Upper lobe of left lung (tissue), 4 donors: ENCODE measurements at regions not wholly inside any gene's neighbourhood (a gene's known extent, or its start where the extent isn't known, plus 50 kb on each side); places are given as distances from the start of the nearest gene placed in this dataset.

Experiments used
- POLR2A ChIP-seq, 4 donors: fragments of 450-650 bp; IDR thresholded peaks; one replicate each; pipeline ENCODE4 v1.5.1; 2016 to 2017; ENCODE audit warnings: antibody characterized with exemption in 4 of 4, mild to moderate bottlenecking in 2 of 4
- TF ChIP-seq, protein P1 (sequence below), 6 experiments: fragments of 450-650 bp in 4 of 6; fragments of 200-600 bp in 2 of 6; sonication (generic) in 2 of 6; IDR thresholded peaks; one replicate each; pipeline ENCODE4 v1.5.1; 2016 to 2019; ENCODE audit warnings: antibody characterized with exemption in 6 of 6

DNA sequence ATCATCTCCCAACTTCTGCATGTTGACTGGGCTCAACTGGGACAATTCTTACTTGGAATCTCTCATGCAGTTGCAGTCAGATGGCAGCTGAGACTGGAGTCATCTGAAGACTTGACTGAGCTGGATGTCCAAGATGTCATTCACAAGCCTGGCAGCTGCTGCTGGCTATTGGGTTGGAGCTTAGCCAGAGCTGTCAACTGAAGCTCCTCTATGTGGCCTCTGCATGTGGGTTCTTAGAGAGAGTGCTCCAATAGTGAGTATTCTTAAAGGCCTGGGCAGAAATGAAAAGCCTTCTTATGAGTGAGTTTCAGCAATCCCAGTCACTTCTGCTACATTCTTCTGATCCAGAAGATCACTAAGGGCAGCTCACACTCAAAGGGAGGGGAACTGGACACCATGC is 440.9 kb downstream of the LRIG3 start:
- TF ChIP-seq, protein P1, sequence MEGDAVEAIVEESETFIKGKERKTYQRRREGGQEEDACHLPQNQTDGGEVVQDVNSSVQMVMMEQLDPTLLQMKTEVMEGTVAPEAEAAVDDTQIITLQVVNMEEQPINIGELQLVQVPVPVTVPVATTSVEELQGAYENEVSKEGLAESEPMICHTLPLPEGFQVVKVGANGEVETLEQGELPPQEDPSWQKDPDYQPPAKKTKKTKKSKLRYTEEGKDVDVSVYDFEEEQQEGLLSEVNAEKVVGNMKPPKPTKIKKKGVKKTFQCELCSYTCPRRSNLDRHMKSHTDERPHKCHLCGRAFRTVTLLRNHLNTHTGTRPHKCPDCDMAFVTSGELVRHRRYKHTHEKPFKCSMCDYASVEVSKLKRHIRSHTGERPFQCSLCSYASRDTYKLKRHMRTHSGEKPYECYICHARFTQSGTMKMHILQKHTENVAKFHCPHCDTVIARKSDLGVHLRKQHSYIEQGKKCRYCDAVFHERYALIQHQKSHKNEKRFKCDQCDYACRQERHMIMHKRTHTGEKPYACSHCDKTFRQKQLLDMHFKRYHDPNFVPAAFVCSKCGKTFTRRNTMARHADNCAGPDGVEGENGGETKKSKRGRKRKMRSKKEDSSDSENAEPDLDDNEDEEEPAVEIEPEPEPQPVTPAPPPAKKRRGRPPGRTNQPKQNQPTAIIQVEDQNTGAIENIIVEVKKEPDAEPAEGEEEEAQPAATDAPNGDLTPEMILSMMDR (IDR thresholded peaks at IDR 0.05): no peak
- no peak for TF ChIP-seq POLR2A (IDR thresholded peaks at IDR 0.05)
